ENCODE measurements at regions not wholly inside any gene's neighbourhood (a gene's known extent, or its start where the extent isn't known, plus 50 kb on each side); places are given as distances from the start of the nearest gene placed in this dataset.

DNA sequence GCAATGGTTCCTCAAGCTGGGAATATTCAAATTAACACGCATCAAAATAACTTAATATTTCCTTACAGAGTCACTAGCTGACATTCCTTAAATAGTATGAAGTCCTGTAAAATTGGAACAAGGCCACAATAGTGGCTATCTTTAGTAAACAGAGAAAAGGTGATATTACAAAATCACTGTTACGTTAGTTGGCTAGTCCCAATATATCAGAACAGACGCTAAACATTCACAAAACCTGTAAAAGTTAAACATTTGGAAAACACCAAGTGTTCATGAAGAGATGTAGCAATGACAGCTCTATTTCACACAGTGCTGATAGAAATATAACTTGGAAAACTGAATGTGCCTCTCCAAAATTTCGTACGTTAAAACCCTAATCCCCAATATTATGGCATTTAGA, 61.0 kb upstream of the FAM47C start:
- no peak for DNase-seq

DNA sequence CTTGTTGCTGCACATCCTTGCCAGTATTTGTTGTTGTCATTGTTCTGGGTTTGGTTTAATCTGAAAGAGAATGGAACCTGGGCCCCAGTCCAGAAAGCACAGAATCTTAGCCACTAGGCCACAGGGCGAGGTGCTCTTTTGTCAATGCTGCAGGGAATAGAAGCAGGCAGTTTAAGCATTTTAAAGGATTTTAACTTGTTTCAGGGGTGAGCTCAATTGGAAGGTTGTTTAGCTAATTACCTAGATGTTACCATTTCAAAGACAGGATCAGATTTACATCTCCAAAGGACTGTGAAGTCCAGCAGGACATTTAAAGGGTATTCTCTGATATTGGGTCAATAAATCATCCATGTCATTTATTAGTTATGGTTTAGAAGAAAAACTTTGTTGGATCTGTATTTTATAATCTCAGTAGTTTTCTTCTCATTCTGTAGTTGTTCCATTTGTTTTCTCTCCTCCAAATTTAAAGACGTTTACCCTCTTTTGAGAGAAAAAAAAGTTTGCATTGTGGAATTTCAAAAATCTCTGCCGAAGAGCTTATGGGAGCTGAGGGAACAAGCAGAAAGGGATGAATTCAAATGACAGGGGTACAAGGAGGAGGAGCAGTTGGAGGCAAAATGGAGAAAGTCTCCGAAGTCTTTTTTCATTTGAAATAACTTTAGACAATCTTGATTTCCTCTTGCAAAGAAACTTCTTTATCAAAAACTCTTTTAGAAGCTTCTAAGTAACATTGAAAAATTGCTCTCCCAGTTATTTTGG, 57.5 kb upstream of the FAM47C start:
- no peak for DNase-seq

DNA sequence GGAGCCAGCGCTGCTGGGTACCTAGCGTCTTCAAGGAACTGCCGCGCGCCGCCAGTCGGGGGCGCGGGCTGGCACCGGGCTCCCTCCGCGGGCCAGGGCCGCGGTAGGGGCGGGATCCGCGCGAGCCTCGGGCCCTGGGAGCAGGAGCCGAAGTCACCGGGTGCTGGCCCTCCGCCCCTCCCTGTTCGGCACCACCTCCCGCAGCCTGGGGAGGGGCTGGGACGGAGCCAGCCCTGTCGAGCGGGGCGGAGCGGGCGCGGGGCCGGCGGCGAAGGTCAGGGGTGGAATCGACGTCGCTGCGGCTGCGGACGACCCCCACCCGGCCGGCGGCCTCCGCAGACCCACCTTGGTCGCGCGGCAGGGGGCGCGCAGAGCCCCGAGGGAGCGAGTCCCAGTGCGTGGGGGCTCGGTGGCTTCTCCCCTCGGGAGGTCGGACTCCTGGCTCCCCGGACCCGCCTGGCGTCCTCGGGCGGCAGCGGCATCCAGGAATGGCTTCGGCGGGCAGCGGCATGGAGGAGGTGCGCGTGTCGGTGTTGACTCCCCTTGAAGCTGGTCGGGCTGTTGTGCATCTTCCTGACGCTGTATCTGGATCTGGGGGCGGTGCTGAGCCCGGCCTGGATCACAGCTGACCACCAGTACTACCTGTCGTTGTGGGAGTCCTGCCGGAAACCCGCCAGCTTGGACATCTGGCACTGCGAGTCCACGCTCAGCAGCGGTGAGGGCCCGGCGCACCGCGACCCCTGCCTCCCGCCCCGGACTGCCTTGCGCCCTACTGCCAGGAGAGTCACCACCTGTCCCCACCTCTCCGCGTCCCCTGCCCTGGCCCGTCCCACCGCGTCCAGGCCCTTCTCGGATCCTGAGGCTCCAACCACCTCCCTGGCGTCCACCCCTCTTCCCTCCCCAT, 50.5 kb upstream of the FAM47C start:
- DNase-seq = no peak

Measured in stimulated activated naive CD4-positive, alpha-beta T cell (primary cell).